Suprapubic skin (tissue), 4 donors: ENCODE measurements at regions not wholly inside any gene's neighbourhood (a gene's known extent, or its start where the extent isn't known, plus 50 kb on each side); places are given as distances from the start of the nearest gene placed in this dataset.

ENCODE experiments used
- DNase-seq, 2 donors: peaks; one replicate each; pipeline ENCODE4 v3.0.0-alpha.2; 2019; ENCODE audit warnings: low spot score in 2 of 2
- H3K27ac ChIP-seq: fragments of 200-600 bp; sonication (generic); one replicate; pipeline ENCODE4 v1.5.1; 2019
- H3K27me3 ChIP-seq: fragments of 200-600 bp; sonication (generic); one replicate; pipeline ENCODE4 v1.5.1; 2019
- H3K36me3 ChIP-seq: fragments of 200-600 bp; sonication (generic); one replicate; pipeline ENCODE4 v1.5.1; 2019
- H3K4me1 ChIP-seq: fragments of 200-600 bp; sonication (generic); one replicate; pipeline ENCODE4 v1.5.1; 2019
- H3K4me3 ChIP-seq: fragments of 200-600 bp; sonication (generic); one replicate; pipeline ENCODE4 v1.5.1; 2019; ENCODE audit warnings: mild to moderate bottlenecking
- H3K9me3 ChIP-seq: fragments of 200-600 bp; sonication (generic); one replicate; pipeline ENCODE4 v1.5.1; 2019
- CTCF ChIP-seq, 2 donors: fragments of 200-600 bp in 1 of 2; fragments of 450-650 bp in 1 of 2; sonication (generic) in 1 of 2; IDR thresholded peaks; one replicate each; pipeline ENCODE4 v1.5.1; 2016 to 2019; ENCODE audit warnings: antibody characterized with exemption in 2 of 2, mild to moderate bottlenecking in 1 of 2, moderate library complexity in 1 of 2
- EP300 ChIP-seq: sonication (generic); formaldehyde crosslinking; IDR thresholded peaks from one replicate; pipeline ENCODE4 v1.6.1; 2017; ENCODE audit warnings: antibody characterized with exemption
- POLR2A ChIP-seq, 2 donors: fragments of 450-650 bp; IDR thresholded peaks; one replicate each; pipeline ENCODE4 v1.6.1; 2017; ENCODE audit warnings: antibody characterized with exemption in 2 of 2, mild to moderate bottlenecking in 2 of 2, moderate library complexity in 2 of 2
- POLR2AphosphoS5 ChIP-seq, 3 donors: sonication (generic); formaldehyde crosslinking; IDR thresholded peaks; one replicate each; pipeline ENCODE4 v1.6.1; 2017; ENCODE audit warnings: antibody characterized with exemption in 3 of 3
- WGBS: methylation state at CpG from one replicate; pipeline ENCODE4 v1.1.5; 2018; 5-methylcytosine and 5-hydroxymethylcytosine counted together

DNA sequence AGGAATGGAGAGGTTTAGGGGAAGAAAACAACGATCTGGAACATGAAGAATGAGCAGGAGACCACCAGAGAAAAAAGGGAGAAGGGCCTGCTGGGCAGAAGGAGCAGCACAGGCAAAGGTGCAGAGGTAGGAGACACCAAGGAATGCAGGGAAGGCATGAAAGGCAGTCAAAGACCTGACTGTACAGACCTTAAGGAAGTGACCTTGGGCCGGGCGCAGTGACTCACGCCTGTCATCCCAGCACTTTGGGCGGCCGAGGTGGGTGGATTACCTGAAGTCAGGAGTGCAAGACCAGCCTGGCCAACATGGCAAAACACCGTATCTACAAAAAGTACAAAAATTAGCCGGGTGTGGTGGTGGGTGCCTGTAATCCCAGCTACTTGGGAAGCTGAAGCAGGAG is 157.7 kb upstream of the ATP10A start:
- TF ChIP-seq CTCF (IDR thresholded peaks at IDR 0.05): no peak
- no peak for TF ChIP-seq POLR2A (IDR thresholded peaks at IDR 0.05)
- no peak for TF ChIP-seq EP300
- TF ChIP-seq POLR2AphosphoS5 (IDR thresholded peaks at IDR 0.05): no peak
- peaks cover 2% of the 10 kb centered on the region for H3K27me3 ChIP-seq
- no peak overlapping the region for H3K4me3 ChIP-seq
- 91% methylated on average over 8 of the region's 8 CpGs for WGBS
- H3K4me1 ChIP-seq: no peaks in the 10 kb centered on the region
- H3K27ac ChIP-seq: no peak overlapping the region
- no peaks in the 10 kb centered on the region for H3K9me3 ChIP-seq
- DNase-seq: no peak
- H3K36me3 ChIP-seq: no peaks in the 10 kb centered on the region

DNA sequence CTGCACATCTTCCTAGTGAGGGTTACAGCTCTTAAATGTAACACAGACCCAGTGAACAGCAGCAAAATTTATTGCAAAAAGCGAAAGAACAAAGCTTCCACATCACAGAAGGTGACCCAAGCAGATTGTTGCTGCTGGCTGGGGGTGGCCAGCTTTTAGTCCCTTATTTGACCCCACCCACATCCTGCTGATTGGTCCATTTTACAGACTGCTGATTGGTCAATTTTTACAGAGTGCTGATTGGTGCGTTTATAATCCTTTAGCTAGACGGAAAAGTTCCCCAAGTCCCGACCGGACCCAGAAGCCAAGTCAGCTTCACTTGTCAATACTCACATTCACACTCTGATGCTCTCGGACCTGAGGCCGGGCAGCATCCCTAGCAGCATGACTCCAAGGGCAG is 154.5 kb upstream of the ATP10A start:
- DNase-seq: no peak
- H3K4me1 ChIP-seq: no peaks in the 10 kb centered on the region
- TF ChIP-seq EP300: no peak
- no peak for TF ChIP-seq CTCF (IDR thresholded peaks at IDR 0.05)
- TF ChIP-seq POLR2A (IDR thresholded peaks at IDR 0.05): no peak
- no peak for TF ChIP-seq POLR2AphosphoS5 (IDR thresholded peaks at IDR 0.05)
- no peaks in the 10 kb centered on the region for H3K36me3 ChIP-seq
- H3K27me3 ChIP-seq: peaks cover 7% of the 10 kb centered on the region
- H3K4me3 ChIP-seq: no peak overlapping the region
- 94% methylated on average over 4 of the region's 7 CpGs for WGBS
- no peaks in the 10 kb centered on the region for H3K9me3 ChIP-seq
- no peak overlapping the region for H3K27ac ChIP-seq

DNA sequence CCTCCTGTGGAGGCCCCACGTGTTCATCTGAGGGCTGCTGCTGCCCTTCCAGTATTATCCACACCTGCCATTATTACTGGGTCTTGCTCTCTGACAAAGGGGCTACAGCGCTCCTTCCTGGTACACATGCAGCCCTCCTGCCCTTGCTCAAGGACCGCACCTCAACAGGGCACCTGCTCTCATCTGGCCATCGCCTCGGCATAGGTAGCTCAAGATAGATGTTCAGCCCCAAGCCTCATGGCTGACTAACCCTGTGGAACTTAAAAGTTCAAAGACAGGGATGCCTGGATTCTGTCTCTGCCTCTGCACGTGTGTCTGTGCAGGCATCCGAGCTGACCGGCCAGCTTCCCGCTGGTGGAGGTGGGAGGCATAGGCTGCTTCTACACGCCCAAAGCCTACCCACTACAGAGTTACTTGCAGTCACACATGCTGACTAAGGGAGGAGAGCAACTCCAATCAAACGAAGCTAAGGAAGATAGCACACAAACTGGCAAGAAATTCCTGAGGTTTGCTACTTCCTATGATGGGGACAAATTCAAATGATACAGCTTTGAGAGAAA is 152.5 kb upstream of the ATP10A start:
- TF ChIP-seq CTCF (IDR thresholded peaks at IDR 0.05) (no peak), EP300 (no peak), POLR2A (IDR thresholded peaks at IDR 0.05) (no peak), POLR2AphosphoS5 (IDR thresholded peaks at IDR 0.05) (no peak)
- Histone ChIP-seq H3K9me3 (no peaks in the 10 kb centered on the region), H3K4me1 (no peaks in the 10 kb centered on the region), H3K27me3 (peaks cover 7% of the 10 kb centered on the region), H3K36me3 (no peaks in the 10 kb centered on the region), H3K4me3 (no peak overlapping the region), H3K27ac (no peak overlapping the region)
- WGBS: 45% methylated on average over 10 of the region's 11 CpGs
- no peak for DNase-seq

DNA sequence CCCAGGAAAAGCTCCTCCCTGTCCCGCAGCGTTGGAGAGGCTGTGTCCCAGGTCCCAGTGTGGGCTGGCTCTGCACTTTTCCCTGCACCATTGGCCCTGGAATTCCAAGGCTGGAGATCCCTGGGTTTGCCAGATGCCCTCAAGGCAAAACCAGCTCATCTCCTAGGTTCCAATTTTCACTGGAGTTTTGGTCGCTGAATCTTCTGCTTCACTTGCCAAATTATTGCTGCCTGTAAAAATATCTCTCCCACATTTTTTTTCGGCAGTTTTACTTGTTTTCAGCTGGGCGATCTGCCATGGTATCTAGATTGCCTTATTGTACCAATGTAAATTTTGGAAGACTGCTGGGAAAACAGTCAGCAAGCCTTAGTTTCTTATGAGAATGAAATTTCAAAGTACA is 150.9 kb upstream of the ATP10A start:
- WGBS: 55% methylated on average over 5 of the region's 5 CpGs
- DNase-seq: no peak
- Histone ChIP-seq H3K9me3 (no peaks in the 10 kb centered on the region), H3K36me3 (no peaks in the 10 kb centered on the region), H3K4me3 (no peak overlapping the region), H3K27ac (no peak overlapping the region), H3K27me3 (peaks cover 7% of the 10 kb centered on the region), H3K4me1 (no peaks in the 10 kb centered on the region)
- TF ChIP-seq CTCF (IDR thresholded peaks at IDR 0.05) (no peak), POLR2A (IDR thresholded peaks at IDR 0.05) (no peak), POLR2AphosphoS5 (IDR thresholded peaks at IDR 0.05) (no peak), EP300 (no peak)

- DNase-seq: no peak
- no peak overlapping the region for H3K27ac ChIP-seq
- WGBS: 62% methylated on average over 3 of the region's 3 CpGs
- no peaks in the 10 kb centered on the region for H3K9me3 ChIP-seq
- H3K4me1 ChIP-seq: no peaks in the 10 kb centered on the region
- H3K4me3 ChIP-seq: no peak overlapping the region
- peaks cover 7% of the 10 kb centered on the region for H3K27me3 ChIP-seq
- no peaks in the 10 kb centered on the region for H3K36me3 ChIP-seq
- TF ChIP-seq POLR2AphosphoS5 (IDR thresholded peaks at IDR 0.05) (no peak), CTCF (IDR thresholded peaks at IDR 0.05) (no peak), EP300 (no peak), POLR2A (IDR thresholded peaks at IDR 0.05) (no peak)
These were observed 148.8 kb upstream of the ATP10A start for GRCh38 chr15:26011916-26012315.
